ENCODE measurements at regions not wholly inside any gene's neighbourhood (a gene's known extent, or its start where the extent isn't known, plus 50 kb on each side); places are given as distances from the start of the nearest gene placed in this dataset.
"Not testable (repeated sequence)": the region's sequence is repeated elsewhere in the genome, so short reads cannot be mapped to it uniquely, and the experiment has no call there.

- DNase-seq = no peak
Measured at GRCh38 chr3:72032441-72033135, 247.6 kb upstream of the PROK2 start.

DNA sequence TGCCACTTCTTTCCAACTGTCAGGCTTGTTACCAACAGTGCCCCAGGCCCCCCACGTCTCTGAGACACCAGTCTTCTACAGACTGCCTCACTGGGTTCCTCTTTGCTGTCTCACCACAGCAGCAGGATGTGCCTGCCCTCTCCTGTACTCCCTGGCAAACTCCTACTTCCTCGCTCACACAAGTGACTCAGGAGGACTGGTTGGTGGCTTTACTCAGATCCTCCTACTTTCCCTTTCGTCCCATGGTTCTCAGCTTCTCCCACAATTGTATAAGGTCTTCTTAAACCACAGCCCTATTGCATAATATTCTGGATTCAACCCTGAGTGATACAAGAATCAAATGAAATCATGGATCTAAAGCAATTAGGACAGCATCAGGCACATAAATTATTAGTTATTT, 246.6 kb upstream of the PROK2 start:
- DNase-seq = no peak

GRCh38 chr3:72030296-72030695, 245.3 kb upstream of the PROK2 start:
- DNase-seq = not testable (repeated sequence)

- not testable (repeated sequence) for DNase-seq
Measured at GRCh38 chr3:72028726-72029125, 243.8 kb upstream of the PROK2 start.

GRCh38 chr3:72028307-72028706, 243.4 kb upstream of the PROK2 start:
- DNase-seq = not testable (repeated sequence)

GRCh38 chr3:72027728-72028127, 242.8 kb upstream of the PROK2 start:
- DNase-seq = not testable (repeated sequence)

GRCh38 chr3:72022027-72022426, 237.1 kb upstream of the PROK2 start:
- DNase-seq = no peak

- DNase-seq = no peak
Measured at GRCh38 chr3:72021531-72021930, 236.6 kb upstream of the PROK2 start.

GRCh38 chr3:72018343-72018984, 233.5 kb upstream of the PROK2 start:
- no peak for DNase-seq

GRCh38 chr3:72017935-72018334, 233.0 kb upstream of the PROK2 start:
- DNase-seq = no peak

DNA sequence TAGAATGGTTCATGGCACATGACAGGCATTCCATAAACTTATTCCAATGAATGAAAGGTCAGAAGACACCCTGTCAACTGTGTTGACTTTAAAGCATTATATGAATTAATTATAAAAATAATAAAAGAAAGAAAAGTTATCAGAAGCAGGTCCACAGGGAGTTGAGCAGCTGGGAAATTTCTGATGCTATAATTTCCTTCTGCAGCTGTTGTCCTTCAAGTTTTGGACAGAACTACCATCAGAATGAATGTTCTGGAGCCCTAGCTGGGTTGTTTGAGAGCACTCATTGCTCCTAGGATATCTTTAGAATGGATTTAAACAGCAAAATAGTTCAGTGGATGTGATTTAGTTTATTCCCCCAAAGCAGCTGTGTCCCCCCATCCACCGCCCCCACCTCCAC, 232.4 kb upstream of the PROK2 start:
- no peak for DNase-seq

GRCh38 chr3:72015463-72015862, 230.5 kb upstream of the PROK2 start:
- no peak for DNase-seq

GRCh38 chr3:72013084-72013483, 228.1 kb upstream of the PROK2 start:
- DNase-seq = no peak

- no peak for DNase-seq
Measured at GRCh38 chr3:72012363-72012762, 227.4 kb upstream of the PROK2 start.

DNA sequence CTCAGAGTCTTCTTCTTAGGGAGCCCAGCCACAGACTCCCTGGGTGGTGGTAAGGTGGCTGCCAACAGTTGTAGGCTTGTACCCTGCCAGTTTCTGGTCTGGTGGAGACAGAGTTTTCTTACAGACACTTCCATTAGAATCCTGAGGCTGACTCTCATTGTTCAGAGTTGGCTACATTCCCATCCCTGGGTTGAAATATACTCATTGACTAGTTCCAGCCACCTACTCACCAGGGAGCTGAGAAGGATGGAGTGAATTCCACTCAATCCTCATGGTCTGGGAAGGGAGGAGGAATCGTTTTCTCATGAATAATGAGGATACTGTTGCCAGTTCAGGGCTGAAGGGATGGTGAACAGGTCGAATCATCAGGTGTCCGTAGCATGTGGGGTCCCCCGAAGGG, 226.5 kb upstream of the PROK2 start:
- no peak for DNase-seq

- no peak for DNase-seq
Measured at GRCh38 chr3:72009851-72010443, 225.0 kb upstream of the PROK2 start.

- DNase-seq = no peak
Measured at GRCh38 chr3:72008226-72008996, 223.5 kb upstream of the PROK2 start.

- DNase-seq = no peak
Measured at GRCh38 chr3:72006631-72007556, 221.9 kb upstream of the PROK2 start.

DNA sequence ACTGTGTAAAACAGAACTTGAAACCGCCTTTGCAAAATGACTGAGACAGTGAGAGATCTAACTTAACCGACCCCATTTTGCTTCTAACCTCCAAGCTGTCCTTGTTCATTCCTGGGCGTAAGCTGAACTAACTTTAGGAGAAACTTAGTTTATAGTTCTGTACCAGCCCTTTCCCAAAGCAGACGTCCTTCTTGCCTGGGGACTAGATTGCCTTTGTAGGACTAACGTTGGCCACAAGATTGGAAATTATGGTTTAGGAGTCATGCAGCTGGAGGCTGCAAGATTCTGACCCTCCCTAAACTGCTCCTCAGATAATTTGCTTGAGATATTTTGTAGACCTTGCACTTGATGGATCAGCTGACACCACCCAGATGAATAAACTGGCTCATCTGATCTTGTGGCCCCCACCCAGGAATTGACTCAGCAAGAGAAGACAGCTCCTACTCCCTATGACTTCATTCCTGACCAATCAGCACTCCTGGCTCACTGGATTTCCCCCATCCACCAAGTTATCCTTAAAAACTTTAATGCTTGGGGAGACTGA, 219.9 kb upstream of the PROK2 start:
- no peak for DNase-seq

- DNase-seq = no peak
Measured at GRCh38 chr3:72003936-72004335, 219.0 kb upstream of the PROK2 start.

DNA sequence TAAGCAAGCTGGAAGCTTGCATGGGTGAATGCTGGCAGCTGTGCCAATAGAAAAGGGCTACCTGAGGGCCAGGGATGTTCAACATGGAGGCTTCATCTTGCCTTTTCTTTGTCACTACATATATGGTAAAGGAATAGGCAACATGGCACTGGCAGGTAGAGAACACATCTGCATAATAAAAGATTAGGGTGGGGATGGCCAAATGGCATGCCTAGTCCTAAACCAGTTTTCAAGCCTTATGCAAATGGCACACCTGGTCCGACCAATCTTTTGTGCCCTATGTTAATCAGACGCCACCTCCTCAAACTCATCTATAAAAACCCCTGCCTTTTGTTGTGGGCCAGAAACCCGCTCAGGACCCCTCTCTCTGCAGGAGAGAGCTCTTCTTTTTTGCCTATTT, 216.8 kb upstream of the PROK2 start:
- DNase-seq = no peak

All from muscle of arm (tissue), 1 donor.